Coronary artery (tissue), 2 donors: ENCODE measurements at regions not wholly inside any gene's neighbourhood (a gene's known extent, or its start where the extent isn't known, plus 50 kb on each side); places are given as distances from the start of the nearest gene placed in this dataset.

Source experiments
- DNase-seq: peaks from one replicate; pipeline ENCODE4 v3.0.0-alpha.2; 2017; ENCODE audit warnings: low spot score
- H3K27ac ChIP-seq, 2 donors: fragments of 200-600 bp; sonication (generic); one replicate each; pipeline ENCODE4 v1.5.1; 2016 to 2019
- H3K4me3 ChIP-seq: fragments of 200-600 bp; sonication (generic); 2 replicates; pipeline ENCODE4 v1.5.1; 2016; ENCODE audit warnings: mild to moderate bottlenecking, moderate library complexity
- TF ChIP-seq, protein P1 (sequence below): fragments of 200-600 bp; sonication (generic); IDR thresholded peaks from one replicate; pipeline ENCODE4 v1.5.1; 2019; ENCODE audit warnings: antibody characterized with exemption

DNA sequence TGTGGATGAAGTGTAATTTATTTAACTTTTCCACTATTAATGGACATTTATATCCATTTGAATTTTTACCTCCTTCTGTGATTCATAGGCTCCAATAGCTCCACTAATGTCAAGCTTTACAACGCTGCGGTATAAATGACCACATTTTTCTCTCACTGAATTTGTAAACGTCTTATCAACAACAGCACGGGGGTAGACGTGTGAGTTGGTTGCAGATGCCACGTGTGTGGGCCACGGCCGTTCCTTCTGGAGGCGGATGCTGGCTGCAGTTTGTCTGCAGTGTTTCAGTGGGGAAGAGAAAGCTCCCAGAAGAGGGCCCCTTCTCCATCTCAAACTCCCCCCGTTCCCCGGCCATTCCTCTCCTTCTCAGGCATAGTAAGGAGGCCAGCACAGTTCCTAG, 68.2 kb upstream of the XYLT1 start:
- H3K4me3 ChIP-seq = no peak overlapping the region
- DNase-seq = no peak
- TF ChIP-seq, protein P1, sequence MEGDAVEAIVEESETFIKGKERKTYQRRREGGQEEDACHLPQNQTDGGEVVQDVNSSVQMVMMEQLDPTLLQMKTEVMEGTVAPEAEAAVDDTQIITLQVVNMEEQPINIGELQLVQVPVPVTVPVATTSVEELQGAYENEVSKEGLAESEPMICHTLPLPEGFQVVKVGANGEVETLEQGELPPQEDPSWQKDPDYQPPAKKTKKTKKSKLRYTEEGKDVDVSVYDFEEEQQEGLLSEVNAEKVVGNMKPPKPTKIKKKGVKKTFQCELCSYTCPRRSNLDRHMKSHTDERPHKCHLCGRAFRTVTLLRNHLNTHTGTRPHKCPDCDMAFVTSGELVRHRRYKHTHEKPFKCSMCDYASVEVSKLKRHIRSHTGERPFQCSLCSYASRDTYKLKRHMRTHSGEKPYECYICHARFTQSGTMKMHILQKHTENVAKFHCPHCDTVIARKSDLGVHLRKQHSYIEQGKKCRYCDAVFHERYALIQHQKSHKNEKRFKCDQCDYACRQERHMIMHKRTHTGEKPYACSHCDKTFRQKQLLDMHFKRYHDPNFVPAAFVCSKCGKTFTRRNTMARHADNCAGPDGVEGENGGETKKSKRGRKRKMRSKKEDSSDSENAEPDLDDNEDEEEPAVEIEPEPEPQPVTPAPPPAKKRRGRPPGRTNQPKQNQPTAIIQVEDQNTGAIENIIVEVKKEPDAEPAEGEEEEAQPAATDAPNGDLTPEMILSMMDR = no peak
- no peak overlapping the region for H3K27ac ChIP-seq

DNA sequence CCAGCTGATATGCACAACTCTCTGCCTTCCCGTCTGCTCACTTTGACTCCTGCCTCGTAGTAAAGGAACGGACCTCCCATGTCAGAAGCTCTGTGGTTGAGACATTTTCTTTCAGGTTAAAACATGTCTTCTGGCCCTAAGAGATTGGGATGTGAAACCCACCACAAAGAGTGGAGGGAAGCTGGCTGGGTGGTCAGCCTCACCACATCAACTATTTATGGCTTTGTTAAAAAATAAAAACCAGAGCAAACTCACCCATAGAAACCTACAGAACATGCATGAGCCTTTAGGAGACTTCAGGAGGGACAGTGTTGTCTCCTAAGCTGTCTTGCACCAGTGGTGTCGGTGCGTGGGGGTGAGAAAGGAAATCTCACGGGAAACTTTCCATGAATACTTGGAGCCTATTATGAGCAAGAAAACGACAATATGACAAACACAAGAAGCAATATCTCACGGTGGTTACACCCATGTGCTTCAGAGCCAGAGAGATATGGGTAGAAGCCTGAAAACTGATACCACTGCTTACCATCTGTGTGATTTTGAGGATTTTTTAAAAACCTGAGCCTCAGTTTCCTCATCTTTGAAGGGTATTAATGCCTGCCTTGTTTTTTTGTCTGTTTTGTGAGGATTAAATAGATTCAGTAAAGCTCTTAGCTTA, 61.7 kb upstream of the XYLT1 start:
- H3K4me3 ChIP-seq = no peak overlapping the region
- DNase-seq = no peak
- TF ChIP-seq, protein P1 = no peak

DNA sequence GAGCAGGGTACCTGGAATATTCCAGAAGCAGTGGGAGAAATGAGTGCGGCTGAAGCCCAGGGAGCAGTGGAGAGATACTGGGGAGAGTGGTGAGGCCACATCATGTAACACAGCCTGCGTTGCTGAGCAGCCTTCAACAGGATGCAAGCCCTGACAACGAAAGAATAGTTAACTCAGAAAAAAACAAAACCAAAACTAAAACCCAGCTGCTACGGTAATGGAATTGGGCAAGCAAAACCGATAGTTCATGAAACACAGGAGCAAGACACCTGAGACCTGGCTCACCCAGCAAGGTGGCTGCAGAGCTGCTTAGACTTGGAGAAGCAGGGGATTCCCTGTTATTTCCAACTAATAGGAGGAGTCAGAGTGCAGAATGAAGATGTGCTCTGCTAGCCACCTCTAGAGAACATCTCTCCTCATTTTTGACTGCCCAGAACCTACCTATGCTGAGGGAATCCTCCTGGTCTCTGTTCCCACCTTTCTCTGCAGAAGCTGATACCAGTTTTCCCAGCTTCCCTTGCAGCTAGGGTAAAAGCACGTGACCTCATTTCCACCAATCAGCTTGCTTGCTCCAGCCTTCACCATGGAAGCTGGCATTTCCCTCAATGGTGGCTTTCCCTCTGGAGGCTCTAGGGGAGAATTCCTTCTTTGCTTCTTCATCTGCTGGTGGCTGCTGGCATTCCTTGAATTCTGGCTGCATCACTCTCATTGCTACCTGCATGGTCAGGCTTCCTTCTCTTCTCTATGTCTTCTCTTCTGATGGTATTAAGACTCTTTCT, 59.4 kb upstream of the XYLT1 start:
- DNase-seq = no peak
- TF ChIP-seq, protein P1 = no peak
- Histone ChIP-seq H3K4me3 (no peak overlapping the region), H3K27ac (no peak overlapping the region)

More for the DNA sequence above, 61.7 kb upstream of the XYLT1 start:
- no peak overlapping the region for H3K27ac ChIP-seq

DNA sequence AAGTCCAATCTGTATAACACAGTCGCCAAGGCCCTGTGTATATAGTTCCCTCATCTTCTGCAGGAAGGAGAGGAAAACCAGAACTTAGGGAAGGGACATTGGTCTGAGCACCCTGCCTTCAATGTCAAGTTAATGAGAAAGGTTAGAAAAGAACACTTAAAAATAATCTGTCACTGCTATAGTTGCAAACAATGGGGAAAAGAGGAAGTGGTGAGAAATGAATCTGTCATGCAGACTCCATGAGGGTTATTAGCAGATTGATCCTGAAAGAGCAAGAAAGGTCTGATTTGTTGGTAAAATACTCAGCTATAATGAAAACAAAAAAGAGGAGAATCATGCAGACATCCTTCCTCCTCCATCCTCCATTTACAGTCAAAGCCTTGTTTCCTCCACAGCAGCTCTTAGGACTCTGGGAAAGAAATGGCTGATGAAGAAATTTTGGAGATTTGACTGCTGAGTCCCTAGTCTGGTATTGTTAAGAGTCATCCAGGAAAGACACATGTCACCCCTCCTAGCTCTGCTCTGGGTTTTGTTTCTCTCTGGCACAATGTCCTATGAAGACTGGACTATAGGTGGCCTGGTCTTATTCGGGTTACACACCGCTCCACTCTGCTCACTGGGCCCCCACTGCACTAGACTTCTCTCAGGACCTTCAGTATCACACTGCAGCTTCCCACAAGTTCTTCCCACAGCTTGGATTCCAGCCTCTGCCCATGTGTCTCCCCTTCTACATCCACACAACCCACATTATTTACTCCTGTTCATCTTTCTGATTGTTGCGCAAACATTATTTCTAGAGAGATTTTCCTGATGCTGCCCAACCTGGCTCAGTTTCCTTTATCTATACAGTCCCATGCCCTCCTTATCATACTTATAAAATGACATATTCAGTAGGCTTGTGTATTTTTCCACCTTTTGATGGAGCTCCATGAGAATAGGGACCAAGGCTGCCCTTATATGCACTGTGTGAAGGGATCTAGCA, 56.5 kb upstream of the XYLT1 start:
- H3K27ac ChIP-seq = no peak overlapping the region
- no peak for DNase-seq
- TF ChIP-seq, protein P1 = no peak
- H3K4me3 ChIP-seq = no peak overlapping the region

DNA sequence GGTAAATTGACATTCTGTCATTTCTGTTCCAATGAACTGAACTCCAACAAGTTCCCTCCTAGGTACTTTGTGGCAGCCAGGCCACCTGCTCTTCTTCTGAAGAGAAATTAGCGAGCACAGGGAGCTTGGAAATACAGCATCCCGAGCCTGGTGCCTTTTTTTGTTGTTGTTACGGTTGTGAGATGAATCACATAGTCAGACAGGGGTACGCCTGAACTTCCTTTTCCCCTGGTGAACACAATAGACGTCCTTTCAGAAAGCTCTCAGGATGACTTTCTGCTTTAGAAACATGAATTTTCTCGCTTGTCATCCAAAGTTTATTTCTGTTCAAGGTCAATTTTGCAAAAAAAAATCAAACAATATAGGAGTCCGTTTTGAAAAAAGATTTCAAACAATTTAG, 53.9 kb upstream of the XYLT1 start:
- TF ChIP-seq, protein P1 = no peak
- DNase-seq = no peak
- Histone ChIP-seq H3K4me3 (no peak overlapping the region), H3K27ac (no peak overlapping the region)

DNA sequence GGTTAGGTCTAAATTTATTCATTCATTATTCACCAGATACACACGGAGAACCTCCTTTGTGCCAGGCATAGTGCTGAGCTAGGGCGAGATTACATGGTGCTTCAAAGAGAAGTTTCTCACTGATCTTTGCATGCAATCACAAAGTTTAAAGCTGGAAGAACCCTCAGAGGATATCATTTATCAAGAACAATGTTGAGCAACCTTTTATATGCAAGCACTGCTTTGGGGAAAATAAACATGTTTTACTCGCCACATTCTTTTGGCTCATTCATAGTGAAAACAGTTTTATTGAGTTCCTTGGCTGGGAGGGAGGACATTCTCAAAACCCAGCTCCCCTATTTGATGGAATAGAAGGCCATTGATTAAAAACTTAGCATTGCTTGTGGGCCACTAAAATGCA, 49.8 kb upstream of the XYLT1 start:
- TF ChIP-seq, protein P1 = no peak

More for the DNA sequence above, 49.8 kb upstream of the XYLT1 start:
- no peak overlapping the region for H3K4me3 ChIP-seq
- no peak overlapping the region for H3K27ac ChIP-seq
- no peak for DNase-seq
